GM12878 (cell line): ENCODE measurements at regions not wholly inside any gene's neighbourhood (a gene's known extent, or its start where the extent isn't known, plus 50 kb on each side); places are given as distances from the start of the nearest gene placed in this dataset.

ENCODE experiments used
- ATAC-seq: fragments of 200-7000 bp; cut with Tn5 transposase; 3 replicates; pipeline ENCODE4 v1.9.1; 2020; ENCODE audit warnings: mild to moderate bottlenecking, moderate library complexity
- BruUV-seq: library from RNA; stranded (reverse); fragments of 400-500 nt; replicated peaks from 2 replicates; lab custom pipeline; 2021; lab: Mats Ljungman, UMichigan
- CTCF ChIA-PET: fragments of 300-600 bp; sonication (Branson Sonifier 250); formaldehyde crosslinking; extraction: SDS; loops from one replicate; lab custom pipeline; 2021; ENCODE audit warnings: inconsistent platforms; lab: Yijun Ruan, JAX
- POLR2A ChIA-PET: fragments of 350-600 bp; formaldehyde crosslinking; extraction: SDS; loops from one replicate; lab custom pipeline; 2021; ENCODE audit warnings: inconsistent platforms; lab: Charles Lee
- RAD21 ChIA-PET: fragments of 300-600 bp; sonication (Branson Sonifier 250); formaldehyde crosslinking; loops from one replicate; lab custom pipeline; 2023; ENCODE audit warnings: antibody characterized with exemption; ENCODE audit not compliant: unreplicated experiment; lab: Charles Lee
- SMC1A ChIA-PET: fragments of 300-600 bp; sonication (Branson Sonifier 250); formaldehyde crosslinking; loops from one replicate; lab custom pipeline; 2023; ENCODE audit not compliant: unreplicated experiment, uncharacterized antibody; lab: Charles Lee
- DNase-seq: peaks from one replicate; pipeline ENCODE4 v3.0.0-alpha.2; 2011; ENCODE audit warnings: low read depth, low spot score
- FAIRE-seq: peaks from 3 replicates; lab custom pipeline; 2011; peaks lifted over from hg19 to GRCh38; lab: Jason Lieb, UNC
- H2AFZ ChIP-seq: 2 replicates; pipeline ENCODE4 v1.6.0; 2011; ENCODE audit warnings: low read depth, low read length, control low read depth; ENCODE audit not compliant: control insufficient read depth
- H3K27ac ChIP-seq: 2 replicates; pipeline ENCODE4 v1.5.1; 2011; ENCODE audit warnings: control low read depth; ENCODE audit not compliant: control insufficient read depth, insufficient read depth
- H3K27me3 ChIP-seq, 2 experiments: replicated peaks in 1 of 2; 2 replicates each; pipeline versions ENCODE4 v1.6.0 to v1.6.1; 2011; ENCODE audit warnings: low read length in 1 of 2; ENCODE audit not compliant: control insufficient read depth in 2 of 2, insufficient read depth in 2 of 2
- H3K36me3 ChIP-seq, 2 experiments: 2 replicates each; pipeline ENCODE4 v1.5.1; 2011; ENCODE audit warnings: low read length in 1 of 2; ENCODE audit not compliant: control insufficient read depth in 2 of 2, insufficient read depth in 2 of 2
- H3K4me1 ChIP-seq: 2 replicates; pipeline ENCODE4 v1.6.1; 2011; ENCODE audit warnings: mild to moderate bottlenecking, low read length, moderate library complexity, mixed read lengths; ENCODE audit not compliant: control insufficient read depth, insufficient read depth
- H3K4me2 ChIP-seq: 2 replicates; pipeline ENCODE4 v1.6.0; 2011; ENCODE audit warnings: control low read depth; ENCODE audit not compliant: control insufficient read depth, insufficient read depth
- H3K4me3 ChIP-seq: fragments of 200-600 bp; sonication (generic); 2 replicates; pipeline ENCODE4 v1.5.1; 2016
- H3K79me2 ChIP-seq: 2 replicates; pipeline ENCODE4 v1.6.0; 2011; ENCODE audit warnings: low read length; ENCODE audit not compliant: control insufficient read depth, insufficient read depth
- H3K9ac ChIP-seq: 2 replicates; pipeline ENCODE4 v1.8.0; 2011; ENCODE audit warnings: low read length, control low read depth, mixed read lengths; ENCODE audit not compliant: control insufficient read depth, insufficient read depth
- H3K9me3 ChIP-seq: replicated peaks from 3 replicates; pipeline ENCODE4 v1.5.1; 2011; ENCODE audit warnings: mild to moderate bottlenecking, low read length; ENCODE audit not compliant: control insufficient read depth, insufficient read depth
- H4K20me1 ChIP-seq: 2 replicates; pipeline ENCODE4 v1.6.0; 2011; ENCODE audit not compliant: control insufficient read depth, insufficient read depth
- ATF7 ChIP-seq: fragments of 450-650 bp; IDR thresholded peaks from 2 replicates; pipeline ENCODE4 v1.6.1; 2016; ENCODE audit warnings: low read depth, mild to moderate bottlenecking
- BCL11A ChIP-seq: IDR thresholded peaks from 2 replicates; pipeline ENCODE4 v1.6.1; 2011; ENCODE audit warnings: low read depth, low read length
- BCLAF1 ChIP-seq: fragments of 450-650 bp; IDR thresholded peaks from 2 replicates; pipeline ENCODE4 v1.6.1; 2017; ENCODE audit warnings: antibody characterized with exemption, mild to moderate bottlenecking, moderate library complexity
- CTCF ChIP-seq, 3 experiments: IDR thresholded peaks in 2 of 3; conservative IDR thresholded peaks in 1 of 3; 2 replicates each; pipeline ENCODE4 v1.5.1; 2011; ENCODE audit warnings: low read depth in 3 of 3, low read length in 3 of 3, mild to moderate bottlenecking in 3 of 3, control low read depth in 2 of 3, moderate library complexity in 2 of 3, inconsistent platforms in 1 of 3, mixed read lengths in 1 of 3; ENCODE audit not compliant: control insufficient read depth in 2 of 3, insufficient read depth in 1 of 3; ENCODE audit errors: extremely low read depth in 1 of 3
- IRF5 ChIP-seq: fragments of 450-650 bp; IDR thresholded peaks from 2 replicates; pipeline ENCODE4 v1.6.1; 2017; ENCODE audit warnings: borderline replicate concordance
- POLR2AphosphoS2 ChIP-seq: IDR thresholded peaks from 2 replicates; pipeline ENCODE4 v1.6.1; 2011; ENCODE audit warnings: low read depth, mild to moderate bottlenecking, low read length, improper control_type of control experiment, moderate library complexity
- USF1 ChIP-seq: IDR thresholded peaks from 2 replicates; pipeline ENCODE4 v1.6.1; 2011; ENCODE audit warnings: borderline replicate concordance, low read depth, mild to moderate bottlenecking, moderate library complexity, mixed read lengths, low read length; ENCODE audit not compliant: insufficient read depth; ENCODE audit errors: extremely low read length
- WGBS: methylation state at CpG from one replicate; pipeline ENCODE4 v1.1.6; 2016; ENCODE audit warnings: low lambda C conversion rate; ENCODE audit not compliant: insufficient replicate concordance, insufficient coverage; ENCODE audit errors: missing lambda C conversion rate; 5-methylcytosine and 5-hydroxymethylcytosine counted together
- in situ Hi-C: fragments of 300-500 bp; cut with MboI; formaldehyde crosslinking; loops from 9 replicates; pipeline ENCODE4 v1.14.3; 2018; ENCODE audit warnings: mixed read lengths
- intact Hi-C: fragments of 100-400 bp; cut with micrococcal nuclease; formaldehyde crosslinking; loops from one replicate; pipeline ENCODE4 v1.14.2; 2022; ENCODE audit not compliant: unreplicated experiment

GRCh38 chrX:39477031-39477761, 620.6 kb downstream of the BCOR start:
- no peak for DNase-seq
- H3K27ac ChIP-seq, result no peak overlapping the region
- no TSS peak for BruUV-seq
- FAIRE-seq, result no peak
- peak; percentile 15 to 39 (median 21); a peak in 5 of 6 replicates for TF ChIP-seq CTCF (IDR thresholded peaks at IDR 0.05 in 2 of 3, conservative IDR thresholded peaks at IDR 0.05 in 1 of 3; ENCODE audit: control insufficient read depth in 2 of 3, extremely low read depth in 1 of 3, insufficient read depth in 1 of 3, low read depth in 3 of 3, low read length in 3 of 3)
- TF ChIP-seq BCL11A, result no peak
- ChIA-PET CTCF (interaction anchor here (1.2 to 1.3 kb wide), 3 partner anchors 14 to 215 kb away, joined by 3 to 5 read pairs (median 4); no protein-coding TSS in a partner anchor), POLR2A (no interaction called here), SMC1A (interaction anchor here (1.0 to 1.9 kb wide), 2 partner anchors 12 to 15 kb away, joined by 3 to 8 read pairs; no protein-coding TSS in a partner anchor), RAD21 (interaction anchor here (1.1 kb wide), 1 partner anchor 8 kb away, joined by 3 read pairs; no protein-coding TSS in a partner anchor)
- in situ Hi-C loops, result no loop called here
- H3K4me3 ChIP-seq, result no peak overlapping the region
- intact Hi-C loops, result no loop called here
- ATAC-seq, result no peak; the same call in 2 of the 3 replicates
- no peaks in the 10 kb centered on the region for H3K27me3 ChIP-seq
- no peaks in the 10 kb centered on the region for H3K9me3 ChIP-seq
- H2AFZ ChIP-seq, result no peak overlapping the region
- H4K20me1 ChIP-seq, result no peaks in the 10 kb centered on the region
- no peaks in the 10 kb centered on the region for H3K36me3 ChIP-seq
- no peak overlapping the region for H3K4me2 ChIP-seq
- H3K79me2 ChIP-seq, result no peaks in the 10 kb centered on the region
- no peaks in the 10 kb centered on the region for H3K4me1 ChIP-seq
- no peak overlapping the region for H3K9ac ChIP-seq
- WGBS, result 23% methylated on average over 17 of the region's 17 CpGs

GRCh38 chrX:39477762-39478120, 620.0 kb downstream of the BCOR start:
- 36% methylated on average over 15 of the region's 15 CpGs for WGBS
- ChIA-PET POLR2A (no interaction called here), CTCF (interaction anchor here (1.2 kb wide), 2 partner anchors 17 to 216 kb away, joined by 3 to 4 read pairs; no protein-coding TSS in a partner anchor), SMC1A (interaction anchor here (1.0 to 1.9 kb wide), 2 partner anchors 11 to 14 kb away, joined by 3 to 8 read pairs; no protein-coding TSS in a partner anchor), RAD21 (interaction anchor here (1.1 kb wide), 1 partner anchor 8 kb away, joined by 3 read pairs; no protein-coding TSS in a partner anchor)
- ATAC-seq (no peak), DNase-seq (no peak), FAIRE-seq (no peak)
- H3K9me3 ChIP-seq, result no peaks in the 10 kb centered on the region
- H2AFZ ChIP-seq, result no peak overlapping the region
- in situ Hi-C loops (no loop called here), intact Hi-C loops (no loop called here)
- no peak overlapping the region for H3K9ac ChIP-seq
- no TSS peak for BruUV-seq
- no peaks in the 10 kb centered on the region for H3K79me2 ChIP-seq
- H3K27me3 ChIP-seq, result no peaks in the 10 kb centered on the region
- H3K4me1 ChIP-seq, result no peaks in the 10 kb centered on the region
- H3K27ac ChIP-seq, result no peak overlapping the region
- no peak overlapping the region for H3K4me2 ChIP-seq
- H4K20me1 ChIP-seq, result no peaks in the 10 kb centered on the region
- H3K36me3 ChIP-seq, result no peaks in the 10 kb centered on the region
- no peak overlapping the region for H3K4me3 ChIP-seq
- no peak for TF ChIP-seq POLR2AphosphoS2
- no peak for TF ChIP-seq ATF7
- TF ChIP-seq IRF5, result no peak
- no peak for TF ChIP-seq USF1
- TF ChIP-seq BCLAF1, result no peak
